ENCODE measurements at regions not wholly inside any gene's neighbourhood (a gene's known extent, or its start where the extent isn't known, plus 50 kb on each side); places are given as distances from the start of the nearest gene placed in this dataset.

- no peak for DNase-seq (ENCODE audit: low spot score)
Measured at GRCh38 chr7:38070718-38071117, 107.3 kb upstream of the STARD3NL start.

GRCh38 chr7:38086857-38087256 lies 91.2 kb upstream of the STARD3NL start:
- DNase-seq (ENCODE audit: low spot score) = no peak

GRCh38 chr7:38102507-38102906 lies 75.5 kb upstream of the STARD3NL start:
- DNase-seq (ENCODE audit: low spot score) = no peak

GRCh38 chr7:38105874-38106483 lies 72.1 kb upstream of the STARD3NL start:
- peak; percentile 59 for DNase-seq (ENCODE audit: low spot score)

GRCh38 chr7:38107486-38107893 lies 70.6 kb upstream of the STARD3NL start:
- DNase-seq (ENCODE audit: low spot score) = peak; percentile 68

- no peak for DNase-seq (ENCODE audit: low spot score)
Measured at GRCh38 chr7:38112075-38112474, 66.0 kb upstream of the STARD3NL start.

- DNase-seq (ENCODE audit: low spot score) = no peak
Measured at GRCh38 chr7:38120076-38120475, 58.0 kb upstream of the STARD3NL start.

GRCh38 chr7:38122501-38122900 lies 55.5 kb upstream of the STARD3NL start:
- DNase-seq (ENCODE audit: low spot score) = no peak

GRCh38 chr7:38123494-38123893 lies 54.6 kb upstream of the STARD3NL start:
- no peak for DNase-seq (ENCODE audit: low spot score)

- no peak for DNase-seq (ENCODE audit: low spot score)
Measured at GRCh38 chr7:38127216-38128207, 50.5 kb upstream of the STARD3NL start.
